Neural progenitor cell (in vitro differentiated cells): ENCODE measurements at regions not wholly inside any gene's neighbourhood (a gene's known extent, or its start where the extent isn't known, plus 50 kb on each side); places are given as distances from the start of the nearest gene placed in this dataset.

Experiments
- DNase-seq: peaks from one replicate; pipeline ENCODE4 v3.0.0-alpha.2; 2016; ENCODE audit warnings: low spot score
- H2AFZ ChIP-seq: fragments of 200-600 bp; sonication (generic); replicated peaks from 2 replicates; pipeline ENCODE4 v1.6.1; 2016; ENCODE audit warnings: antibody characterized with exemption
- H3F3A ChIP-seq: fragments of 200-600 bp; sonication (generic); 2 replicates; pipeline ENCODE4 v1.6.1; 2016; ENCODE audit warnings: antibody characterized with exemption, low read depth
- H3K27ac ChIP-seq: fragments of 200-600 bp; sonication (generic); 2 replicates; pipeline ENCODE4 v1.5.1; 2016; ENCODE audit warnings: mild to moderate bottlenecking
- H3K27me3 ChIP-seq: fragments of 200-600 bp; sonication (generic); 2 replicates; pipeline ENCODE4 v1.6.1; 2016; ENCODE audit warnings: mild to moderate bottlenecking, moderate library complexity
- H3K36me3 ChIP-seq: fragments of 200-600 bp; sonication (generic); 2 replicates; pipeline ENCODE4 v1.5.1; 2016
- H3K4me1 ChIP-seq: fragments of 200-600 bp; sonication (generic); 2 replicates; pipeline ENCODE4 v1.6.1; 2016; ENCODE audit warnings: mixed run types
- H3K4me2 ChIP-seq: fragments of 200-600 bp; sonication (generic); 2 replicates; pipeline ENCODE4 v1.6.1; 2016
- H3K4me3 ChIP-seq: fragments of 200-600 bp; sonication (generic); 2 replicates; pipeline ENCODE4 v1.5.1; 2016
- H3K79me2 ChIP-seq: fragments of 200-600 bp; sonication (generic); 2 replicates; pipeline ENCODE4 v1.6.1; 2016; ENCODE audit warnings: low read depth
- H3K9ac ChIP-seq: fragments of 200-600 bp; sonication (generic); 2 replicates; pipeline ENCODE4 v1.6.1; 2016
- H3K9me3 ChIP-seq: fragments of 200-600 bp; sonication (generic); 2 replicates; pipeline ENCODE4 v1.5.1; 2016; ENCODE audit warnings: low read depth
- H4K20me1 ChIP-seq: fragments of 200-600 bp; sonication (generic); 2 replicates; pipeline ENCODE4 v1.6.1; 2016; ENCODE audit warnings: low read depth
- H3K27ac Mint-ChIP-seq: 3 replicates; pipeline ENCODE4 v1.8.0; 2021; ENCODE audit warnings: mixed read lengths
- H3K27me3 Mint-ChIP-seq: 2 replicates; pipeline ENCODE4 v1.8.0; 2022; ENCODE audit warnings: low read depth, mild to moderate bottlenecking, inconsistent platforms, moderate library complexity, mixed read lengths; ENCODE audit not compliant: insufficient read depth
- H3K36me3 Mint-ChIP-seq: 3 replicates; pipeline ENCODE4 v1.8.0; 2021; ENCODE audit warnings: mixed read lengths
- H3K4me1 Mint-ChIP-seq: 3 replicates; pipeline ENCODE4 v1.8.0; 2021; ENCODE audit warnings: mixed read lengths
- H3K4me3 Mint-ChIP-seq: 3 replicates; pipeline ENCODE4 v1.8.0; 2021; ENCODE audit warnings: mild to moderate bottlenecking, moderate library complexity, mixed read lengths
- H3K9me3 Mint-ChIP-seq: 3 replicates; pipeline ENCODE4 v1.8.0; 2020; ENCODE audit warnings: mixed read lengths
- EZH2 ChIP-seq: fragments of 200-600 bp; sonication (generic); IDR thresholded peaks from 2 replicates; pipeline ENCODE4 v1.6.1; 2017; ENCODE audit warnings: antibody characterized with exemption, mild to moderate bottlenecking, moderate library complexity
- EZH2phosphoT487 ChIP-seq: fragments of 200-600 bp; sonication (generic); IDR thresholded peaks from 2 replicates; pipeline ENCODE4 v1.6.1; 2017; ENCODE audit warnings: antibody characterized with exemption
- TF ChIP-seq, protein P1 (sequence below): fragments of 200-600 bp; sonication (generic); IDR thresholded peaks from 2 replicates; pipeline ENCODE4 v1.5.1; 2017; ENCODE audit warnings: antibody characterized with exemption, mild to moderate bottlenecking

DNA sequence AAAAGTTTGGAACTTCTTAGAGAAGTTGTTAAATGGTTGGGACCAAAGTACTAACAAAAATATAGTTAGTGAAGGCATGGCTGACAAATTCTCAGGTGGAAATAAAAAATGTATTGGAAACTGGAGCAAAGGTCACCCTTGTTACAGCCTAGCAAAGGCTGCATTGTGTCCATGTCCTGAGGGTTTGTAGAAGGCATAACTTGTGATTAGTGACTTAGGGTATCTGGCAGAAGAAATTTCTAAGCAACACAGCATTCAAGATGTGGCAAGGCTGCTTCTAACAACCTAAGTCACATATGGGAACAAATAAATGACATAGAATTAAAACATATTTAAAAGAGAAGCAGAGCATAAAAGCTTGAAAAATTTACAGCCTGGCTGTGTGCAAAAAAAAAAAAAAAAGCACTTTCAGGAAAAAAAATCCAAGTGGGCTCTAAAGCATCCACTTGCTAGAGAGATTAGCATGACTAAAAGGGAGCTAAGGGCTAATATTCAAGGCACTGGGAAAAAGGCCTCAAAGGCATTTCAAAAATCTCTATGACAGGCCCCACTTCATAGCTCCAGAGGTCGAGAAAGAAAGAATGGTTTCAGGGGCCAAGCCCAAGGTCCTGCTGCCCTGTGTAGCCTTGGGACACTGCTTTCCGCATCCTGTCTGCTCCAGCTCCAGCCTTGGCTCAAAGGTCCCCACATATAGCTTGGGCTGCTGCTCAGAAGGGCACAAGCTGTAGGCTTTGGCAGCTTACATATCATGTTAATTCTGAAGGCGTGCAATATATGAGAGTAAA lies 453.2 kb upstream of the PTCHD4 start:
- Histone ChIP-seq H3K27ac (no peak overlapping the region), H3K9ac (no peak overlapping the region), H4K20me1 (no peaks in the 10 kb centered on the region), H3K4me3 (no peak overlapping the region), H3F3A (no peaks in the 10 kb centered on the region), H2AFZ (no peak overlapping the region), H3K27me3 (no peaks in the 10 kb centered on the region), H3K79me2 (no peaks in the 10 kb centered on the region), H3K4me2 (no peak overlapping the region), H3K4me1 (no peaks in the 10 kb centered on the region), H3K36me3 (no peaks in the 10 kb centered on the region), H3K9me3 (no peaks in the 10 kb centered on the region)
- no peak for DNase-seq
- H3K4me3 Mint-ChIP-seq: no peak overlapping the region
- peaks cover 20% of the 10 kb centered on the region for H3K4me1 Mint-ChIP-seq
- no peaks in the 10 kb centered on the region for H3K9me3 Mint-ChIP-seq
- peaks cover 6% of the 10 kb centered on the region for H3K27me3 Mint-ChIP-seq
- peaks cover 2% of the 10 kb centered on the region for H3K36me3 Mint-ChIP-seq
- H3K27ac Mint-ChIP-seq: no peak overlapping the region
- TF ChIP-seq, protein P1, sequence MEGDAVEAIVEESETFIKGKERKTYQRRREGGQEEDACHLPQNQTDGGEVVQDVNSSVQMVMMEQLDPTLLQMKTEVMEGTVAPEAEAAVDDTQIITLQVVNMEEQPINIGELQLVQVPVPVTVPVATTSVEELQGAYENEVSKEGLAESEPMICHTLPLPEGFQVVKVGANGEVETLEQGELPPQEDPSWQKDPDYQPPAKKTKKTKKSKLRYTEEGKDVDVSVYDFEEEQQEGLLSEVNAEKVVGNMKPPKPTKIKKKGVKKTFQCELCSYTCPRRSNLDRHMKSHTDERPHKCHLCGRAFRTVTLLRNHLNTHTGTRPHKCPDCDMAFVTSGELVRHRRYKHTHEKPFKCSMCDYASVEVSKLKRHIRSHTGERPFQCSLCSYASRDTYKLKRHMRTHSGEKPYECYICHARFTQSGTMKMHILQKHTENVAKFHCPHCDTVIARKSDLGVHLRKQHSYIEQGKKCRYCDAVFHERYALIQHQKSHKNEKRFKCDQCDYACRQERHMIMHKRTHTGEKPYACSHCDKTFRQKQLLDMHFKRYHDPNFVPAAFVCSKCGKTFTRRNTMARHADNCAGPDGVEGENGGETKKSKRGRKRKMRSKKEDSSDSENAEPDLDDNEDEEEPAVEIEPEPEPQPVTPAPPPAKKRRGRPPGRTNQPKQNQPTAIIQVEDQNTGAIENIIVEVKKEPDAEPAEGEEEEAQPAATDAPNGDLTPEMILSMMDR: no peak
- no peak for TF ChIP-seq EZH2phosphoT487

DNA sequence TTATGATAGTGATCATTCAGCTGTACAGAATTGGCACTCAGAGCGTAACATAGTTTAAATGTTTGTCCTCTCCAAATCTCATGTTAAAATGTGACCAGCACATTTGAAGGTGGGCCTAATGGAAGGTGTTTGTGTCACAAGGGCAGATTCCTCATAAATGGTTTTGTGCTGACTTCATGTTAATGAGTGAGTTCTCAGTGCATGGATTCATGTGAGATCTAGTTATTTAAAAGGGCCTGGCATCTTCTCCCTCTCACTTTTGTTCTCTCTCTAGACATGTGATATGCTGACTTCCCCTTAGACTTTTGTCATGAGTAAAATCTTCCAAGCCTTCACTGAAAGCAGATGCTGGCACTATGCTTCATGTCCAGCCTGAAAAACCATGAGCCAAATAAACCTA lies 452.4 kb upstream of the PTCHD4 start:
- no peak overlapping the region for H3K27ac Mint-ChIP-seq

DNA sequence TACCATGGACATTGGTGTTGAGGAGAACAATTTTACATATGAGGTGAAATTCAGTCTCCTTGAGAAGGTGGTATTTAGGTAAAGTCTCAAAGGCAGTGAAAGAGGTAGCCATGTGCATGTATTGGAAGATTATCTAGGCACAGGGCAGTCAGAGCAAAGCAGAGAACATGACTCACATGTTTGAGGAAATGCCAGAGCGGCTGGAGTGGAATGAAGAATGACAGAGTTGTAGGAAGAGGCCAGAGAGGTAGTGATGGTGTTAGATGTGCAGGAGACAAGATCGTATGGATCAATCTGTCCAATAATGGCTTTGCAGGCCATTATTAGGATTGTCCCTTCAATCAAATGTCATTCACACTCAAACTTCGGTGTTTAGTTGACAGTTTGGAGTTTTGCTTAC lies 449.4 kb upstream of the PTCHD4 start:
- Mint-ChIP-seq H3K36me3 (no peaks in the 10 kb centered on the region), H3K4me1 (peaks cover 13% of the 10 kb centered on the region), H3K27me3 (peaks cover 4% of the 10 kb centered on the region), H3K4me3 (no peak overlapping the region), H3K9me3 (no peaks in the 10 kb centered on the region), H3K27ac (no peak overlapping the region)
- Histone ChIP-seq H3K79me2 (no peaks in the 10 kb centered on the region), H3K36me3 (no peaks in the 10 kb centered on the region), H4K20me1 (no peaks in the 10 kb centered on the region), H3K9ac (no peak overlapping the region), H3K27ac (no peak overlapping the region), H3K4me1 (no peaks in the 10 kb centered on the region), H3F3A (no peaks in the 10 kb centered on the region), H3K9me3 (no peaks in the 10 kb centered on the region), H3K4me2 (no peak overlapping the region), H3K27me3 (no peaks in the 10 kb centered on the region), H3K4me3 (no peak overlapping the region), H2AFZ (no peak overlapping the region)
- TF ChIP-seq, protein P1: no peak
- no peak for TF ChIP-seq EZH2phosphoT487
- TF ChIP-seq EZH2: no peak
- DNase-seq: no peak

More for the DNA sequence above, 452.4 kb upstream of the PTCHD4 start:
- no peaks in the 10 kb centered on the region for H3K4me1 ChIP-seq
- no peak overlapping the region for H3K27ac ChIP-seq
- H3K9ac ChIP-seq: no peak overlapping the region
- Mint-ChIP-seq H3K4me3 (no peak overlapping the region), H3K9me3 (no peaks in the 10 kb centered on the region), H3K27me3 (peaks cover 6% of the 10 kb centered on the region), H3K4me1 (peaks cover 16% of the 10 kb centered on the region), H3K36me3 (peaks cover 2% of the 10 kb centered on the region)
- H3K4me2 ChIP-seq: no peak overlapping the region
- no peak overlapping the region for H2AFZ ChIP-seq
- no peaks in the 10 kb centered on the region for H3K79me2 ChIP-seq
- no peak overlapping the region for H3K4me3 ChIP-seq
- H4K20me1 ChIP-seq: no peaks in the 10 kb centered on the region
- TF ChIP-seq, protein P1: no peak
- H3K9me3 ChIP-seq: no peaks in the 10 kb centered on the region
- no peaks in the 10 kb centered on the region for H3F3A ChIP-seq
- no peaks in the 10 kb centered on the region for H3K27me3 ChIP-seq
- H3K36me3 ChIP-seq: no peaks in the 10 kb centered on the region
- no peak for DNase-seq
